ENCODE measurements at regions not wholly inside any gene's neighbourhood (a gene's known extent, or its start where the extent isn't known, plus 50 kb on each side); places are given as distances from the start of the nearest gene placed in this dataset.

DNA sequence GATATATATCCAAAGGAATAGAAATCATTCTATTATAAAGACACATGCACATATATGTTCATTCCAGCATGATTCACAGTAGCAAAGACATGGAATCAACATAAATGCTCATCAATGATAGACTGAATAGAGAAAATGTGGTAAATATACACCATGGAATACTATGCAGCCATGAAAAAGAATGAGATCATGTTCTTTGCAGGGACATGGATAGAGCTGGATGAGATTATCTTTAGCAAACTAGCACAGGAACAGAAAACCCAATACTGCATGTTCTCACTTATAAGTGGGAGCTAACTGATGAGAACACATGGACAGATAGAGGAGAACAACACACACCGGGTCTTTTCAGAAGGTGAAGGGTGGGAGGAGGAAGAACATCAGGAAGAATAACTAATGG lies 1318.6 kb downstream of the PCDH19 start:
- Mint-ChIP-seq H3K4me1 (no peaks in the 10 kb centered on the region), H3K27me3 (ENCODE audit: insufficient read depth, low read depth, poor library complexity) (no peaks in the 10 kb centered on the region), H3K9me3 (no peaks in the 10 kb centered on the region), H3K36me3 (ENCODE audit: low read depth) (no peaks in the 10 kb centered on the region), H3K4me3 (no peak overlapping the region), H3K27ac (no peak overlapping the region)
- no peak overlapping the region for H2AFZ ChIP-seq
- no peaks in the 10 kb centered on the region for H3K9me2 ChIP-seq (ENCODE audit: insufficient read depth)
- TF ChIP-seq CREB1 (CRISPR knock-in tag; IDR thresholded peaks at IDR 0.05; ENCODE audit: low read depth) (no peak), NANOG (IDR thresholded peaks at IDR 0.05; ENCODE audit: borderline replicate concordance) (no peak), REST (IDR thresholded peaks at IDR 0.05; ENCODE audit: unreplicated experiment) (no peak), ZNF331 (CRISPR knock-in tag; IDR thresholded peaks at IDR 0.05; ENCODE audit: low read depth) (no peak), JUNB (IDR thresholded peaks at IDR 0.05; ENCODE audit: unreplicated experiment) (no peak), EZH2 (IDR thresholded peaks at IDR 0.05; ENCODE audit: low read depth, unreplicated experiment) (no peak), STAT1 (IDR thresholded peaks at IDR 0.05; ENCODE audit: unreplicated experiment) (no peak), EZH2phosphoT487 (IDR thresholded peaks at IDR 0.05; ENCODE audit: unreplicated experiment) (no peak), POLR2AphosphoS5 (IDR thresholded peaks at IDR 0.05; ENCODE audit: low read depth) (no peak), ZNF114 (CRISPR knock-in tag; IDR thresholded peaks at IDR 0.05) (no peak)
- TF ChIP-seq, protein P1, sequence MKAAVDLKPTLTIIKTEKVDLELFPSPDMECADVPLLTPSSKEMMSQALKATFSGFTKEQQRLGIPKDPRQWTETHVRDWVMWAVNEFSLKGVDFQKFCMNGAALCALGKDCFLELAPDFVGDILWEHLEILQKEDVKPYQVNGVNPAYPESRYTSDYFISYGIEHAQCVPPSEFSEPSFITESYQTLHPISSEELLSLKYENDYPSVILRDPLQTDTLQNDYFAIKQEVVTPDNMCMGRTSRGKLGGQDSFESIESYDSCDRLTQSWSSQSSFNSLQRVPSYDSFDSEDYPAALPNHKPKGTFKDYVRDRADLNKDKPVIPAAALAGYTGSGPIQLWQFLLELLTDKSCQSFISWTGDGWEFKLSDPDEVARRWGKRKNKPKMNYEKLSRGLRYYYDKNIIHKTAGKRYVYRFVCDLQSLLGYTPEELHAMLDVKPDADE (IDR thresholded peaks at IDR 0.05): no peak
- TF ChIP-seq, protein P2, sequence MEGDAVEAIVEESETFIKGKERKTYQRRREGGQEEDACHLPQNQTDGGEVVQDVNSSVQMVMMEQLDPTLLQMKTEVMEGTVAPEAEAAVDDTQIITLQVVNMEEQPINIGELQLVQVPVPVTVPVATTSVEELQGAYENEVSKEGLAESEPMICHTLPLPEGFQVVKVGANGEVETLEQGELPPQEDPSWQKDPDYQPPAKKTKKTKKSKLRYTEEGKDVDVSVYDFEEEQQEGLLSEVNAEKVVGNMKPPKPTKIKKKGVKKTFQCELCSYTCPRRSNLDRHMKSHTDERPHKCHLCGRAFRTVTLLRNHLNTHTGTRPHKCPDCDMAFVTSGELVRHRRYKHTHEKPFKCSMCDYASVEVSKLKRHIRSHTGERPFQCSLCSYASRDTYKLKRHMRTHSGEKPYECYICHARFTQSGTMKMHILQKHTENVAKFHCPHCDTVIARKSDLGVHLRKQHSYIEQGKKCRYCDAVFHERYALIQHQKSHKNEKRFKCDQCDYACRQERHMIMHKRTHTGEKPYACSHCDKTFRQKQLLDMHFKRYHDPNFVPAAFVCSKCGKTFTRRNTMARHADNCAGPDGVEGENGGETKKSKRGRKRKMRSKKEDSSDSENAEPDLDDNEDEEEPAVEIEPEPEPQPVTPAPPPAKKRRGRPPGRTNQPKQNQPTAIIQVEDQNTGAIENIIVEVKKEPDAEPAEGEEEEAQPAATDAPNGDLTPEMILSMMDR (conservative IDR thresholded peaks at IDR 0.05; ENCODE audit: low read depth in 2 of 2): no peak
- TF ChIP-seq, protein P3, sequence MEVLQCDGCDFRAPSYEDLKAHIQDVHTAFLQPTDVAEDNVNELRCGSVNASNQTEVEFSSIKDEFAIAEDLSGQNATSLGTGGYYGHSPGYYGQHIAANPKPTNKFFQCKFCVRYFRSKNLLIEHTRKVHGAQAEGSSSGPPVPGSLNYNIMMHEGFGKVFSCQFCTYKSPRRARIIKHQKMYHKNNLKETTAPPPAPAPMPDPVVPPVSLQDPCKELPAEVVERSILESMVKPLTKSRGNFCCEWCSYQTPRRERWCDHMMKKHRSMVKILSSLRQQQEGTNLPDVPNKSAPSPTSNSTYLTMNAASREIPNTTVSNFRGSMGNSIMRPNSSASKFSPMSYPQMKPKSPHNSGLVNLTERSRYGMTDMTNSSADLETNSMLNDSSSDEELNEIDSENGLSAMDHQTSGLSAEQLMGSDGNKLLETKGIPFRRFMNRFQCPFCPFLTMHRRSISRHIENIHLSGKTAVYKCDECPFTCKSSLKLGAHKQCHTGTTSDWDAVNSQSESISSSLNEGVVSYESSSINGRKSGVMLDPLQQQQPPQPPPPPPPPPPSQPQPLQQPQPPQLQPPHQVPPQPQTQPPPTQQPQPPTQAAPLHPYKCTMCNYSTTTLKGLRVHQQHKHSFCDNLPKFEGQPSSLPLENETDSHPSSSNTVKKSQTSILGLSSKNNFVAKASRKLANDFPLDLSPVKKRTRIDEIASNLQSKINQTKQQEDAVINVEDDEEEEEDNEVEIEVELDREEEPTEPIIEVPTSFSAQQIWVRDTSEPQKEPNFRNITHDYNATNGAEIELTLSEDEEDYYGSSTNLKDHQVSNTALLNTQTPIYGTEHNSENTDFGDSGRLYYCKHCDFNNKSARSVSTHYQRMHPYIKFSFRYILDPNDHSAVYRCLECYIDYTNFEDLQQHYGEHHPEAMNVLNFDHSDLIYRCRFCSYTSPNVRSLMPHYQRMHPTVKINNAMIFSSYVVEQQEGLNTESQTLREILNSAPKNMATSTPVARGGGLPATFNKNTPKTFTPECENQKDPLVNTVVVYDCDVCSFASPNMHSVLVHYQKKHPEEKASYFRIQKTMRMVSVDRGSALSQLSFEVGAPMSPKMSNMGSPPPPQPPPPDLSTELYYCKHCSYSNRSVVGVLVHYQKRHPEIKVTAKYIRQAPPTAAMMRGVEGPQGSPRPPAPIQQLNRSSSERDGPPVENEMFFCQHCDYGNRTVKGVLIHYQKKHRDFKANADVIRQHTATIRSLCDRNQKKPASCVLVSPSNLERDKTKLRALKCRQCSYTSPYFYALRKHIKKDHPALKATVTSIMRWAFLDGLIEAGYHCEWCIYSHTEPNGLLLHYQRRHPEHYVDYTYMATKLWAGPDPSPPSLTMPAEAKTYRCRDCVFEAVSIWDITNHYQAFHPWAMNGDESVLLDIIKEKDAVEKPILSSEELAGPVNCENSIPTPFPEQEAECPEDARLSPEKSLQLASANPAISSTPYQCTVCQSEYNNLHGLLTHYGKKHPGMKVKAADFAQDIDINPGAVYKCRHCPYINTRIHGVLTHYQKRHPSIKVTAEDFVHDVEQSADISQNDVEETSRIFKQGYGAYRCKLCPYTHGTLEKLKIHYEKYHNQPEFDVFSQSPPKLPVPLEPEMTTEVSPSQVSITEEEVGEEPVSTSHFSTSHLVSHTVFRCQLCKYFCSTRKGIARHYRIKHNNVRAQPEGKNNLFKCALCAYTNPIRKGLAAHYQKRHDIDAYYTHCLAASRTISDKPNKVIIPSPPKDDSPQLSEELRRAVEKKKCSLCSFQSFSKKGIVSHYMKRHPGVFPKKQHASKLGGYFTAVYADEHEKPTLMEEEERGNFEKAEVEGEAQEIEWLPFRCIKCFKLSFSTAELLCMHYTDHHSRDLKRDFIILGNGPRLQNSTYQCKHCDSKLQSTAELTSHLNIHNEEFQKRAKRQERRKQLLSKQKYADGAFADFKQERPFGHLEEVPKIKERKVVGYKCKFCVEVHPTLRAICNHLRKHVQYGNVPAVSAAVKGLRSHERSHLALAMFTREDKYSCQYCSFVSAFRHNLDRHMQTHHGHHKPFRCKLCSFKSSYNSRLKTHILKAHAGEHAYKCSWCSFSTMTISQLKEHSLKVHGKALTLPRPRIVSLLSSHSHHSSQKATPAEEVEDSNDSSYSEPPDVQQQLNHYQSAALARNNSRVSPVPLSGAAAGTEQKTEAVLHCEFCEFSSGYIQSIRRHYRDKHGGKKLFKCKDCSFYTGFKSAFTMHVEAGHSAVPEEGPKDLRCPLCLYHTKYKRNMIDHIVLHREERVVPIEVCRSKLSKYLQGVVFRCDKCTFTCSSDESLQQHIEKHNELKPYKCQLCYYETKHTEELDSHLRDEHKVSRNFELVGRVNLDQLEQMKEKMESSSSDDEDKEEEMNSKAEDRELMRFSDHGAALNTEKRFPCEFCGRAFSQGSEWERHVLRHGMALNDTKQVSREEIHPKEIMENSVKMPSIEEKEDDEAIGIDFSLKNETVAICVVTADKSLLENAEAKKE (CRISPR knock-in tag; IDR thresholded peaks at IDR 0.05): no peak
- no peak for DNase-seq (ENCODE audit: low spot score)
- no peaks in the 10 kb centered on the region for H3K79me2 ChIP-seq (replicated peaks; ENCODE audit: insufficient read depth)
- no peak overlapping the region for H3K27ac ChIP-seq (ENCODE audit: low read depth)
- H3K27me3 ChIP-seq (ENCODE audit: insufficient read depth): no peaks in the 10 kb centered on the region
- no peaks in the 10 kb centered on the region for H3K4me1 ChIP-seq (ENCODE audit: insufficient read depth)
- no peaks in the 10 kb centered on the region for H4K20me1 ChIP-seq (replicated peaks; ENCODE audit: insufficient read depth)
- no peaks in the 10 kb centered on the region for H3K36me3 ChIP-seq (ENCODE audit: insufficient read depth)
- no peak for ATAC-seq
- no peaks in the 10 kb centered on the region for H3F3A ChIP-seq (replicated peaks; ENCODE audit: low read depth)
- H3K4me2 ChIP-seq: no peak overlapping the region
- H3K4me3 ChIP-seq: no peak overlapping the region

All from GM23338 (cell line).